ENCODE measurements at regions not wholly inside any gene's neighbourhood (a gene's known extent, or its start where the extent isn't known, plus 50 kb on each side); places are given as distances from the start of the nearest gene placed in this dataset.
A peak's percentile ranks its signal among the peaks of the same experiment; 100 is the strongest.

DNA sequence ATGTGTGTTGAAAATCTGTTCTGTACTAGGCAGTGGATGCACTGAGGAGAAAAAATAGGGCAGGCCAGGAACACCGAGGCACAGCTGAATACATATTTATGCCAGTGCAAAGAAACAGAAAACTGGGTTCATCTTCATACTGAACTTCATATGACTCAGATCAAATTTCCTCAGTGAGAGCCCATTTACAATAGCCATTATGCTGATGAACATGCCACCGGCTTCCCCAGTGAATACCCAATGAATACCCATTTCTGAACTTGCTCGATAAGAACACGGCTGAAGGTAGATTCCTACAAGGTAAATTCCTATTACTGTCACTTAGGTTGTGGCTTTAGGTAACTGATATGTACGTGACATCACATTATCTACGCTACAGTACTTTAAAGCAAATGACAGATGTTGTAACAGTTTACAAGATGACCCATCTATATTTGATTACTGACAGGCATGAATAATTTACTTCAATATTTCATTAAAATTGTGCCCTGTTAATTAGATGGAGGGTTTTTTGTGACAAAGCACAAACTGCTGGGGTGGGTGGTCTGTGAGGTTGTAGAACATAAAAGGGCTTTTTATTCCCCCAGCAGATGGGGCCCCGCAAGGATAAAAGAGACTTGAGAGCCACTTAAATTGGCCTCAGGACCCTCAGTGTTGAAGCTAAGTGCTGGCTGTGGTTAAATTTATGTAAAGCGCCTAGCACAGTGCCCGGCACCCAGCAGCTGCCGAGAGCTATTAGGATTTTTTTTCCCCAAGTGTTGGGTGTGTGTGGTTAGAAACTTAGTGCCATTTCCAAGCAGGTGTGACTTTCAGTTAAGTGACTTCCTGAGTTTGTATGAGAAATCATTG, 264.5 kb downstream of the CD83 start:
- peak overlapping the region; percentile 61 for H2BK20ac ChIP-seq (ENCODE audit: low read depth, low read length, poor library complexity, severe bottlenecking)
- H3K23me2 ChIP-seq (ENCODE audit: insufficient read length, low read depth, low read length, poor library complexity, severe bottlenecking): peaks cover 4% of the 10 kb centered on the region
- H3K56ac ChIP-seq (ENCODE audit: insufficient read length, low read depth, low read length): no peak overlapping the region
- H4K20me1 ChIP-seq (ENCODE audit: control insufficient read depth, insufficient read depth, insufficient read length): no peaks in the 10 kb centered on the region
- H3K4me2 ChIP-seq (ENCODE audit: insufficient read depth, insufficient read length, low read length): peak overlapping the region; percentile 50
- H2BK15ac ChIP-seq (ENCODE audit: low read depth, low read length): no peak overlapping the region
- peak overlapping the region; percentile 92 for H3K27ac ChIP-seq (ENCODE audit: insufficient read length, low read depth, low read length)
- Mint-ChIP-seq H3K27me3 (ENCODE audit: low read depth) (peaks cover 3% of the 10 kb centered on the region; the same call in 1 of the 2 replicates), H3K4me3 (peak overlapping the region; percentile 49 to 57), H3K4me1 (peaks cover 69 to 80% of the 10 kb centered on the region in 2 experiments), H3K36me3 (ENCODE audit: insufficient read depth in 1 of 3, low read depth in 3 of 3) (peaks cover 12 to 19% (median 15%) of the 10 kb centered on the region in 3 experiments), H3K9me3 (peaks cover 16 to 18% of the 10 kb centered on the region in 2 experiments), H3K27ac (peak overlapping the region in 2 of 3 experiments; percentile 97 to 99; a peak in 5 of 7 replicates)
- H2AFZ ChIP-seq (ENCODE audit: low read length): no peak overlapping the region
- peaks cover 8% of the 10 kb centered on the region for H3K9me3 ChIP-seq (ENCODE audit: control insufficient read depth, low read depth, low read length)
- H3K9ac ChIP-seq (ENCODE audit: extremely low read depth, insufficient read length, low read length): peak overlapping the region; percentile 56
- no peak for DNase-seq
- H2BK120ac ChIP-seq (ENCODE audit: low read depth, low read length, poor library complexity, severe bottlenecking): no peak overlapping the region
- H3K4ac ChIP-seq (ENCODE audit: low read depth, low read length): no peak overlapping the region
- H3T11ph ChIP-seq (ENCODE audit: low read length): no peak overlapping the region
- H2BK5ac ChIP-seq (ENCODE audit: insufficient read length, low read length): no peak overlapping the region
- H3K14ac ChIP-seq (ENCODE audit: insufficient read depth, low read length): no peak overlapping the region
- TF ChIP-seq, protein P1, sequence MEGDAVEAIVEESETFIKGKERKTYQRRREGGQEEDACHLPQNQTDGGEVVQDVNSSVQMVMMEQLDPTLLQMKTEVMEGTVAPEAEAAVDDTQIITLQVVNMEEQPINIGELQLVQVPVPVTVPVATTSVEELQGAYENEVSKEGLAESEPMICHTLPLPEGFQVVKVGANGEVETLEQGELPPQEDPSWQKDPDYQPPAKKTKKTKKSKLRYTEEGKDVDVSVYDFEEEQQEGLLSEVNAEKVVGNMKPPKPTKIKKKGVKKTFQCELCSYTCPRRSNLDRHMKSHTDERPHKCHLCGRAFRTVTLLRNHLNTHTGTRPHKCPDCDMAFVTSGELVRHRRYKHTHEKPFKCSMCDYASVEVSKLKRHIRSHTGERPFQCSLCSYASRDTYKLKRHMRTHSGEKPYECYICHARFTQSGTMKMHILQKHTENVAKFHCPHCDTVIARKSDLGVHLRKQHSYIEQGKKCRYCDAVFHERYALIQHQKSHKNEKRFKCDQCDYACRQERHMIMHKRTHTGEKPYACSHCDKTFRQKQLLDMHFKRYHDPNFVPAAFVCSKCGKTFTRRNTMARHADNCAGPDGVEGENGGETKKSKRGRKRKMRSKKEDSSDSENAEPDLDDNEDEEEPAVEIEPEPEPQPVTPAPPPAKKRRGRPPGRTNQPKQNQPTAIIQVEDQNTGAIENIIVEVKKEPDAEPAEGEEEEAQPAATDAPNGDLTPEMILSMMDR (conservative IDR thresholded peaks at IDR 0.05): no peak
- no peak overlapping the region for H2BK12ac ChIP-seq (ENCODE audit: insufficient read length, low read depth, low read length)
- H3K18ac ChIP-seq (ENCODE audit: insufficient read length, low read depth, low read length): no peak overlapping the region
- no peak overlapping the region for H4K8ac ChIP-seq (replicated peaks; ENCODE audit: insufficient read length, low read depth, low read length)
- H3K79me2 ChIP-seq (ENCODE audit: insufficient read depth, low read length): no peaks in the 10 kb centered on the region; the same call in 1 of the 2 replicates
- no peak overlapping the region for H3K23ac ChIP-seq (ENCODE audit: insufficient read length, low read depth, low read length)
- no CpG with 5 or more reads among the region's 10 CpGs for WGBS (ENCODE audit: extremely low coverage, insufficient read length, low lambda C conversion rate)
- H4K91ac ChIP-seq (ENCODE audit: insufficient read length, low read depth, low read length): no peak overlapping the region
- no peaks in the 10 kb centered on the region for H3K79me1 ChIP-seq (ENCODE audit: insufficient read depth, low read depth, low read length, poor library complexity, severe bottlenecking)
- no peak overlapping the region for H4K5ac ChIP-seq (ENCODE audit: insufficient read length, low read depth, low read length)
- H2AK5ac ChIP-seq (ENCODE audit: insufficient read length, low read length): no peak overlapping the region
- no peaks in the 10 kb centered on the region for H3K27me3 ChIP-seq (ENCODE audit: insufficient read depth, low read length)
- peaks cover 24% of the 10 kb centered on the region for H3K4me1 ChIP-seq (ENCODE audit: insufficient read depth, low read length)
